DOHH2 (cell line): ENCODE measurements at regions not wholly inside any gene's neighbourhood (a gene's known extent, or its start where the extent isn't known, plus 50 kb on each side); places are given as distances from the start of the nearest gene placed in this dataset.
"Not testable (repeated sequence)": the region's sequence is repeated elsewhere in the genome, so short reads cannot be mapped to it uniquely, and the experiment has no call there.

Experiments
- CTCF ChIP-seq: fragments of 200-600 bp; sonication (generic); IDR thresholded peaks from one replicate; pipeline ENCODE4 v1.5.1; 2014; ENCODE audit warnings: antibody characterized with exemption, mild to moderate bottlenecking, low read depth, low read length; ENCODE audit not compliant: poor library complexity, severe bottlenecking
- EZH2phosphoT487 ChIP-seq: fragments of 200-600 bp; sonication (generic); IDR thresholded peaks from 2 replicates; pipeline ENCODE4 v1.6.1; 2017; ENCODE audit warnings: borderline replicate concordance, mild to moderate bottlenecking, antibody characterized with exemption, low read length, moderate library complexity, mixed read lengths

GRCh38 chr1:203411431-203411830 is 60.5 kb upstream of the FMOD start:
- not testable (repeated sequence) for TF ChIP-seq CTCF, EZH2phosphoT487
